GM21390 (cell line): ENCODE measurements at regions not wholly inside any gene's neighbourhood (a gene's known extent, or its start where the extent isn't known, plus 50 kb on each side); places are given as distances from the start of the nearest gene placed in this dataset.

Source experiments
- ATAC-seq: cut with Tn5 transposase; IDR thresholded peaks from one replicate; pipeline ENCODE4 v1.9.1; 2021; ENCODE audit not compliant: unreplicated experiment

DNA sequence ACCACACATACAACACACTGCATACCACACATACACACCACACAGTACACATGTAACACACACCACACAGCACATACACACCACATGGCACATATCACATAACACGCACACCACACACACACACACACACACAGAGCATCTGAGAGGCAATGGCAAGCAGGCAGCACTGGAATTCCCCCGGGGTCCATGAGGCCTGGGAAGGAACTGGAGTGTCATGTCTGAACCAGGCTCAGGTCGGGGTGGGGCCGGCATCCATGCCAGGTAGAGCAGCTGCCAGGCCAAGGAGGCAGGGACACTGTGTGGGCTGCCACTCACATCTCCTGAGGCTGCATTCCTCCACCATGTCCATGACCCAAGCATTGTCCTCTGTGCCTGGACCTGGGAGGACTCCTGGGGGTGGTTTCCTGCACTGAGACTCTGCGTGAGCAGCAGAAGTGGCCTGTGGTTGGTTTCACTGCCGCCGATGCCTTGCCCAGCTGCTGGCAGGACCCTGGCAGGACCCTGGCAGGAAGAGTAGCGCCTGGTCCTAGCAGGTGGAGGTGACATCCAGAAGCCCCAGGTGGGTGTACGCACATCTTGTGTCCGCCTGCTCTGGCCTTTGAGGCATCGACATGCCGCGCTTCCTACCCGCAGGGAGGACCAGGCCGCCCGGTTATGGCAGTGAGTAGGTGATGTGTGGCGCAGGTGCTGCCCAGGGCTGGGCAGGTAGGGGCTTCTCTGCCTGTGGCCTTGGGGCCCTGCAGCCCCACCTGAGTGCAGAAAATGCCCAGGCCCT is 1280.4 kb downstream of the TBC1D22A start:
- no peak for ATAC-seq

DNA sequence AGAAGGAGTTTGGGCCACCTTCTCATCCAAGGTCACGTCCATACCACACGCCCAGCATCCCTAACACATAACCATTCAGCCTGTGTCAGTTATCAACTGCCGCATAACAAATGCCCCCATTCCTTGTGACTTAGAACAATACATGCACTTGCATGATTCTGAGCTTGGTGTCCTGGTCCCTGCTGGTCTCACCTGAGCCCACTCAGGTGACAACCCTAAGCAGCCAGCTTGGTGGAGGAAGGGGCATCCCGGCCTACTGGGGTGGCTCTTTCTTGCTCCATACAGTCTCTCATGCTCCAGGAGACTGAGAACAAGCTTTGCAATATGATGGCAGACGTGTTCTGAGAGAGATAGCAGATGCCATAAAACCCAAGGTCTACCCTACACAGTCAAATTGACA is 1276.9 kb downstream of the TBC1D22A start:
- no peak for ATAC-seq

DNA sequence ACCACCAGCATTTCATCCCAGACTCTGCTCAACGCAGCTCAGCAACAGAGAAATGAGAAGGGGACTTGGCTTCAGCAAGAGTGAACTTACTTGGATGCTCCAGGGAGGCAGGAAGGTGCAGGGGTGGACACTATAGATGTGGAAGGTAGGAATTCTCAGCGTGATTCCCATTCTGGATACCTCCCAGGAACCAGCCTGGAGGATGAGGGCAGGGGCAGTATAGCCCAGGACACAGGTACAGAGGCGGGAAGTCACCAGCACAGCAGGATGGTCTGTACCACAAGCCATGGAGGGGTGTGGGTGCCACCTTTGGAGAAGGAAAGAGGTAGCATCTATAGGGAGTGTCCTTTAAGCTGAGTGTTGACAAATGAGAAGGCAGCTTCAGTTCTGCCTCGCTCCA is 1275.2 kb downstream of the TBC1D22A start:
- no peak for ATAC-seq

DNA sequence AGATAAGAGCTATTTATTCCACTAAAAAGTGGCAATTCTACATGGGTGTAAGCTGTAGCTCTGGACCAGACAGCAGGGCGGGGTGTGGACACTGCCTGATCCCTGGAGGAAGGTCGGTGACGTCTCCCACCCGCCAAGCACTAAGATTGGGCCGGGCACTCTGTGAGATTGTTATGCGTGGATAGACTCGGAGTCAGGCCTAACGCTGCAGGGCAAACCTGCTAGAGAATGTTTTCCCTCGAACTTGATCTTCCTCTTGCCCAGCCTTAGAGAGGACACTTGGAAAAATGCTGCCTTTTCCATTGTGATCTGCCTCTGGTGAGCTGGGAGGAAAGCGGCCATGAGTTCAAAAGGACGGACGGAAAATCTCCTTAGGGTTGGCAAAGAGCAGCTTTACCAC is 1273.4 kb downstream of the TBC1D22A start:
- no peak for ATAC-seq

DNA sequence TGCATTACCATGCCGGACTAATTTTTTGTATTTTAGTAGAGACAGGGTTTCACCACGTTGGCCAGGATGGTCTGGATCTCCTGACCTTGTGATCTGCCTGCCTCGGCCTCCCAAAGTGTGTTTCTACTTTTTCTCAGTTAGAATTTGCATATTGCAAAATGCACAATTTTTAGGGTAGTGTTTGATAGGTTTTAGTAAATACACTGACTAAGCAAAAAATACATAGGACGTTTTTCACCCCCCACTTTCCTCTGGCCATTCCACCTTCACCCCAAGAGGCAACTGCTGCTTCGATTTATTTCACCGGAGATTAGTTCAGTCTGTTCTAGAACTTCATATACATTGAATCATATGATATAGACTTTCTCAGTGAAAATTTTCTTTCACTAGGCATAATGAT is 1269.1 kb downstream of the TBC1D22A start:
- no peak for ATAC-seq

DNA sequence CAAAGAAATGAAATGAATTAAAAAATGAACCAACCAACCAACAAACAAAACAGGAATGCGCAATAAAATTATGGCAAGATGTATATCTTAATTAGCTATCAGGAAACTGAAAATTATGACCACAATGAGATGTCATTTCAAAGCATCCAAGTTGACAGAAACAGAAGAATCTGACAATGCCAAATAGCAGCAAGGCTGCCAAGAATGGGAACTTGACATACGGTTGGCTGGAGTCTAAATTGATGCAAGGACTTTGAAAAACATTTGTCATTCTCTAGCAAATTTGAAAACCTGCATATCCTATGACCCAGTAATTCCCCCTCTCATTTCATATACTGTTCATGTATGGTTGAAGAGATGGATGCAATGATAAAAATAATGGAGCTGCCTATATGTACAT is 1262.6 kb downstream of the TBC1D22A start:
- no peak for ATAC-seq

DNA sequence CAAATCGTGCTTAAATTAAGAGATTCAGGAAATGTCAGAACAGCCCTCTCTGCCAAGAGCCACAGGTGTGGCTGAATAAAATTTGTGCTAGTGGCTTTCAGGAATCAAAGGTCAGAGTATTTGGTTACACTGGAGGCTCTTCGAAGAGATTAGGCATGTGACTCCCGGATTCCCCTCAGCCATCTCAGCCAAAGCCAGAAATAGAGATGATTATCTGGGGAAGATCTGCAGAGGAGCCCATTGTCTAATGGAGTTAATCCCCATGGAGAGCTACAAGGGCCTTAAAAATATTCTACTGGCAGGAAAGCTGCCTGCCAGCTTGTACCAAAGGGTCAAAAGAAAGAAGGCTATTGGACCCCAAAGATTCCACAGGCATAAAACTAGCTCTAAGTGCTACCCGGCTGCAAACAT is 1259.5 kb downstream of the TBC1D22A start:
- ATAC-seq: no peak

DNA sequence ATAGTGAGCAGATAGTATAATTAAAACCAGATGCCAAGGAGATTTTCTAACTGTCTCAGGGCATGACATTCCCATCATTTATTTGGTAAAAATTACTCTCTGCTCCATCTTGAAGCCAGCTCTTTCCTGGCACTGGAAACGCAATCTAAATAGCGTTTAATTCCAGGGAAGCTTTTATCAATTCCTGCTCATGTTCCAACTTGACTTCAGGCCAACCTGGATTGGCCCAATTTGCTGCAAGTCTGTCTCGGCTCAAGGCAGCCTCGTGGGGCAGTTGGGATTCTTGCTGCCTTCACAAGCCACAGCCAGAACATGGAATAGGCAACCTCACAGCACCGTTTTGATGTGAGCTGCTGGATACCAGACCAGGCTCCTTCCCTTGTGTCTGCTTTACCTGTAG is 1255.9 kb downstream of the TBC1D22A start:
- ATAC-seq: no peak

DNA sequence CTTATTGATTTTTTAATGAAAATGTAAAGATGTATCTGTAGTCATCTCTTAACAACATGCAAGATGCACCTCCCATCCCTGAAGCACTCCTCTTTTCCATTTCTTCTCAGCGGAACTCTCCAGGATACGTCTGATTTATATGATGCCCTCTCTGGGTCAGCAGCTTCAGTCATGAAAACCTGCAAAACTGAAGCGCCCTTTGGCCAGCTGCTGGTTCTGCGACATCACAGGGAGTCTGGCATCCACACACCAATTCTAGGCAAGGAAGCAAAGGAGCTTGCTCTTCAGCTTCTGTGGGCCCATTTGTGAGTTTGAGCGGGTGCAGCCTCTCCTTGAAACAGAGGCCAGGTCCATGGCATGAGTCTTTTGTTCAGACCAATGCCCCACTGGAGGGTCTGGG is 1253.3 kb downstream of the TBC1D22A start:
- no peak for ATAC-seq

DNA sequence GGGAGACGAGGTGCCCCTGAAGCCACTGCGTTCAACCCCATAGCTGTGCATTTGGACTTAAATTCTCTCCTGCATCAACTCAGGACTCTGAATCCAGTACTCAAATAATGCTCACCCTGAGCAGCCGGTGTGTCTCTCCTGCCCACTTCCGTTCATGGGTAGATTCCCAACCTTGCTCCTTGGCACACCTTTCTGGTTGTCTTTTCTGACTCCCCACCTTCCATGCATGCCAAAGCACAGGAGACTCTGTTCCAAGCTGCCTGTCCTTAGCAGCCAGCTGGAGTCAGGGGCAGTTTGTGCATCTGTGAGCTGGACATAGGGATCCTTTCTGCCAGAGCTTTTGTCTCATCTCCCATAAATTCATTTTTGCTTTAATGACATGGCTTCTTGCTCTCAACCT is 1242.5 kb downstream of the TBC1D22A start:
- no peak for ATAC-seq

DNA sequence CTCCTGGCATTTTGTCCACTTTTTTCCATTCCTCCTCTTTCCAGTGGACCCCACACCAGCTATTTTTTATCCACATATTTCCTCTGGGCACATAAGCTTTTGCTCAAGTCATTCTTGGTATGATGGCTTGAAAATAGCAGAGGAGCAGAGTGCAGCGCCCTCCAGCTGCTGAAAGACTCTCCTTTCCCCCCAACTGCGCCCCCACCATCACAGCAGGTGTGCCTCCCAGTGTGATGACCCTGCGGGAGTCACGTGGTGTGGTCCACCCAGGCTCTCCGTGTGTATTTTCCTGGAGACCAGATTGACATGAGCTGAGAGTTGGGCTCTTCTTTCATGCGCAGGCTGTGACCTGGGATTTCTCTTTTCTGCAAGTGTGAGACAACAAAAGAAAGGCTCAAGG is 1241.6 kb downstream of the TBC1D22A start:
- ATAC-seq: no peak

DNA sequence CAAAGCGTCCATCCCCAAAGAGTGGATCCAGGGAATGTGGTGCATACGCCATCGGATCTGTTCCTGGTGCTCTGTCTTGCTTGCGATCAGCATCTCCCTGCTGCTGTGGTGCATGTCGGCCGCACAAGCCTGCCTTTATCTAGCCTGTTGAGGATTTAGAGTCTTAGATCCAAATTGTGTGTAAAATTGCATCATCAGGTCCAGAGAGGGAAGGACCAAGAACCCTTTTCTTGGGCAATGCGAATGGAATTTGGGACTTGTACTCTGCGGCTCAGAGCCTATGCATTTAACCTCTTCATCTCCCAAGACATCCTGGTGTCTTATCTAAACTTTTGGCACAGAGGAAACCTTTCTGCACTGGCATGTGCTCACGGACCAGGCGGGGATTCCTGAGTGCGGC is 1238.7 kb downstream of the TBC1D22A start:
- ATAC-seq: no peak

DNA sequence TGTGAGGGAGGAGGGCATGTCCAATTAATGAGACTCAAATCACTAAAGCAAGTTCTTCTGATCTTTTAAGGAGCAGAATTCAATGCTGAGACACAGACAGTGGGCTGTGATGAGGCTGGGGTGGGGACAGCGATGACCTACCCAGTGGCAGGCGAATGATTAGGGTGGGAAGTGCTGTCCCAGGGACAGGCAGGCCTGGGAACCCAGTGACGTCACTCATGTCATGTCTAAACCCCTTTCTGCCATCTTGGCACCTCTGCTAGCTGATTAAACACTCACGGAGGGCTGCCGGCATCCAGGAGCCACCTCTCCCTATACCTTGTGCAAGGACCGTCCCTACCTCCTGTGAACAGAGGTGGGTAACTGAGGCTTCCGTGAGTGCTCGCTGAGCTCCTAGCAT is 1235.2 kb downstream of the TBC1D22A start:
- no peak for ATAC-seq

DNA sequence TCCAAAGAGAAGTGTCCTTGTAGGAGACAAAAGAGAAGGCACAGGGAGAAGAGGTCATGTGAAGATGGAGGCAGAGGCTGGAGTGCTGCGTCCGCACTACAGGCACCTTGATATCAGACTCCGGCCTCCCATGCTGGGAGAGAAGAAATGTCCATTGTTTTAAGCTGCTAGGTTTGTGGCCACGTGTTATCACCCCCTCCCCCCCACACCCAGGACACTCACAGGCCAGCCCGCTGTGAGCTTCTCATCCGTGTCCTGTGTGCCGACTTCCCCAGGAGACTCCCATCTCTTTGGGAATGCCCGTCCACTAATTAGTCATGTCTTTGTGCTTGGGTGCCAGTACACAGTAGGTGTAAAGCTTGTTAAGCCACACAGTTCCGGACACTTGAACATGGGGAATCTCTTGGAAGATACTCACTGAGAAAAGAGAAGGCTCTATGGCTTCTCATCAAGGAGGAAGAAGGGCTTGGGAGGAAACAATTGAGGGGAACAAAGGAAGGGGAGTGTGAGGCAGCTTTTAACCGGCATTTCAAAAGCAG is 1234.7 kb downstream of the TBC1D22A start:
- no peak for ATAC-seq

DNA sequence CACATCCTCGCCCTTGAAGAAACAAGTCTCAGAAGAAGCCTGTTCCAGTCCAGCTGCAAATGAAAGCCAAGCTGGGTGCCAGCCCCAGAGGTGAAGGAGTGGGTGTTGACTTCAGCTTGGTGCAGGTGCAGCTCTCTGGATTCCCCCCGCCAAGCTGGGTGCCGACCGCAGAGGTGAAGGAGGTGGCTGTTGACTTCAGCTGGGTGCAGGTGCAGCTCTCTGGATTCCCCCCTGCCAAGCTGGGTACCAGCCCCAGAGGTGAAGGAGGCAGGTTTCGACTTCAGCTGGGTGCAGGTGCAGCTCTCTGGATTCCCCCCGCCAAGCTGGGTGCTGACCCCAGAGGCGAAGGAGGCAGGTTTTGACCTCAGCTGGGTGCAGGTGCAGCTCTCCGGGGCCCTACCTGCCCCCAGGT is 1234.0 kb downstream of the TBC1D22A start:
- ATAC-seq: no peak

DNA sequence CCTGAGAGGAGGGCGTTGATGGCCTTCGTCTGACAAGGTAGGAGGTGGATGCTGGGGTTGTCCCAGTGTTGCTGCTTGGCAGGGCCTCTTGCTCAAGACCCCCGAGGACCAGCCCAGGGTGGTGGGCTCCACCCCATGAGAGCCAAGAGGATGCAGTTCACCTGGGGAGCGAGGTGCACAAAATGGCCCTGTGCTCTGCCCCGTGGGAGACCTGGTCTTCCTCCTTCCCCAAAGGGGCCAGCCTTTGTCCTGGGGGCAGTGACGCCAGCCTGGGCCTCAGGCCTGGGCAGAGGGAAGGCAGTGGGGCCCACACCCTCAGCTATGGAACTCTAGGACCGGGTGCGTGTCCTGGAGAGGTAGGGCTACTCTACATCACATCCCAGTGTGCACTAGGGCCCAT is 1233.3 kb downstream of the TBC1D22A start:
- no peak for ATAC-seq

DNA sequence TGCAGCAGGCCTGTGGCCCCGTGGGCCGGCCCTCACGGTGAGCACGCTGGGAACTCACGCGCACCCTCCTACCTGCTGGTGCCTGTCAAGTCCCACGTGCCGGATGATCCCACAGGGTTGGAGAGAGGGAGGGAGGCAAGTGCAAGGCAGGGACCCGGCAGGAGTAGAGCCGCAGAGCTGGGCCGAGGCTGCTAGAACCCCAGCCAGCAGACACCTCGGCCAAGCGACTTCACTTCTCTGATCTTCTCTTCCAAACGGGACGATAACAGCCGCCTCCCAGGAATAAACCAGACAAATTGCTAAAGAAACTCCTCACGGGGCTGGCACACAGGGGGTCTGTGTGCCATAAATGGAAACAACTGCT is 1232.8 kb downstream of the TBC1D22A start:
- ATAC-seq: no peak

DNA sequence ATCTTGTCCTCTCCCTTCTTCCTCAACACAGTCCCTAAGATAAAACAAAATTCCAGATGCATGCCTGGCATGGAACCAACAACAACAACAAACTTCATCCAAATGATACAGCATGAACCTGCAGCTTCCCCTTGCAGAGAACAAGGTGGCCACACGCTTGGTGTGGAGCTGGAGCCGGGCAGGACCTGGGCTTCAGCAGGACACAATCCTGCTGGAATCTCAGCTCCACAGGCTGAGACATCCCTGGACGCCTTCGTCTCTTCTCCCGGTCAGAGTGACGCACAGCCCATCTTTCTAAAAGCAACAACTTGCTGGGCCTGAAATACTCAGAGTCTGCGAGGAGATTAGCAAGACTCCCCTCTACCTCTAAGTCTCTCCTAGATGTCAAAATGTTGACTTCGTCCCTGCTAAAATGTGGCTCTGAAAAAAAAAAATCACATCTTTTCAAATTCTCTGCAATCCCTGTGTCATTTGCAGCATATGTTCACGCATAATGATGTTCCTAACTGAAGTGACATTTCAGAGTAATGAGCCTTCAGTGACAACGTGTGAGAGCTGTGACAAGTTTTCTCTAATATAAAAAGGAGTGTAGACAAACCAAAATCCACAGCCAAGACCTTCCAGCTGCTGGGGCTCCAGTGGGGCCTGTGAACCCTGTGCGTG is 1232.3 kb downstream of the TBC1D22A start:
- ATAC-seq: no peak

DNA sequence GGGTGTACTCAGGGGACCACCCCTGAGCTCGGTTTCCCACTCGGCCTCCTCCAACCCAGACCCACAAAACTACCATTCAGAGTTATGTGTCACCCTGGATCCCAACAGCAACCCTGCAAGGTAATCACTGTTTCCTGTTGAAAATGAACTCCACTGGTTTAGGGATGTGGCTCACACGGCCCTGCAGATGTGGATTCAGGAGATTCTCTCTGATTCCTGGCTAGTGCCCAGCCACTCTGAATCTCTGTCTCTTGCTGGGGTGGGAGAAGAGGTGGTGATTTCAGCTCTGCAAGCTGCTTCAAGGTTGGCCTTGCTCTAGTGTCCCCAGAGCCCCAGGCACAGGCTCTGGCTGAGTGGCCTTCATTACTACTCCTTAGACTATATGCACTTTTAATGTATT is 1231.6 kb downstream of the TBC1D22A start:
- ATAC-seq: no peak

DNA sequence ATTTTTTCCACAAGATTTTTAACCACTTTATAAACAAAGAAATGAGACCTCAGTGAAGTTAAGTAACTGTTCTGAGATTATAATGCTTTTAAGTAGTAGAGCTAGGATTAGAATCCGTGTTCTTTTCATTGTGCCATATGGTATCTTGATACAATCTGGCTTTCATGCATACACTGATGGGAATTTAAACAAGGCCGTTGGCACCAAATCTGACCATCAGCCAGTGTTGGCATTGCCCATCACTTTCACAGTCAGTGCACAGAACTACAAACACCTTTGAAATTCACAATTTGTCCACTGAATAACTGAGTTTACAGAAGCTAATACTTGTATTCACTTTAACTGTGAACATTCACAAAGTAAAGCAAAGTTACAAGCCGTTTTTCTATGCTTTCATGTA is 1228.0 kb downstream of the TBC1D22A start:
- no peak for ATAC-seq

DNA sequence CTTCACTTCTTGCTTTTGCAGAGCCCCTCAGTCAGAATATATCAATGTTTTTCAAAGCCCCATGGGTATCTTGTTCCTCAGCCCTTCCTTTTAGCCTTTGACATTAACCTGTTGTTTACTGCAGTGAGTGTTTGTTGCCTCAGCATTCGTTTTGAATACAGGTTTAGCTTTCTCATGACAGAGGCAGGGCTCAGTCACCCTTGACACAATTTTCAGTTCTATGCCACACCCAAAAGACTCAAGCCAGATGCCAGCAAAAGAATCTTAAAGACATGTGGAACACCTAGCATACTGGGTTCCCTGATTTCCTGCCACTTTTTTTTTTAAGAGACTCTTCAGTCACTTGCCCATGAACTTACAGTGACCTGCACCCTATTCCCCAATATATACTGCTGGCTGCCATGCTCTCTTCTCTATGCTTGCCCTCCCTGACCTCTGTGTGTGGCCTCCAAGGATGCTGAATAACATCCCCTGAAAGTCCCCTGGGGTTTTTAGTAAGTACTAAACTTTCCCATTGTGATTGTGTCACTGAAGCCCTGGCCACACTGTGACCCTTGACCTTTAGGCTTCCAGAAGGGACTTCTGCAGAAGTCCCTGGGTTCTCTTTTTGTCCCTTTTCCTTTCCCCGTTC is 1225.5 kb downstream of the TBC1D22A start:
- no peak for ATAC-seq

DNA sequence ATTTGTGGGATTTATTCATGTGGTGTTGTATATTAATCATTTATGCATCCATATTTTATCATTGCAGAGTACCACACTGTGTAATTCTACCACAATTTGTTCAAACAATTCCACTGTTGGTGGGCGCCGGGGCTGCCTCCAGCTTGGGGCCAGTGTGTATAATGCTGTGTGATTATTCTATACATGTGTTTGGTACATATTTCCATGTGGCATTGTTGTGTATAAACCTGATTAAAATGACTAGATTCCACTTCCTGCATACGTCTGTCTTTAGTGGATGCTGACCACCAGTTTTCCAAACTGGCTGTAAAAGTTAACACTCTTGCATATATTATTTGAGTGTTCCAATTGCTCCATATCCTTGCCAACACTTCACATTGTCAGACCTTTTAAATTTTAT is 1213.8 kb downstream of the TBC1D22A start:
- ATAC-seq: no peak
